HFF-Myc (cell line): ENCODE measurements at regions not wholly inside any gene's neighbourhood (a gene's known extent, or its start where the extent isn't known, plus 50 kb on each side); places are given as distances from the start of the nearest gene placed in this dataset.

Source experiments
- DNase-seq: peaks from one replicate; pipeline ENCODE4 v3.0.0-alpha.2; 2011; ENCODE audit warnings: low read depth; ENCODE audit errors: extremely low read depth
- H3K4me3 ChIP-seq: replicated peaks from 2 replicates; pipeline ENCODE4 v1.5.1; 2011; ENCODE audit warnings: low read depth, mild to moderate bottlenecking, control low read depth, low read length
- TF ChIP-seq, protein P1 (sequence below): IDR thresholded peaks from 2 replicates; pipeline ENCODE4 v1.5.1; 2012; ENCODE audit warnings: mild to moderate bottlenecking, low read depth, low read length, control low read depth; ENCODE audit errors: missing control alignments

DNA sequence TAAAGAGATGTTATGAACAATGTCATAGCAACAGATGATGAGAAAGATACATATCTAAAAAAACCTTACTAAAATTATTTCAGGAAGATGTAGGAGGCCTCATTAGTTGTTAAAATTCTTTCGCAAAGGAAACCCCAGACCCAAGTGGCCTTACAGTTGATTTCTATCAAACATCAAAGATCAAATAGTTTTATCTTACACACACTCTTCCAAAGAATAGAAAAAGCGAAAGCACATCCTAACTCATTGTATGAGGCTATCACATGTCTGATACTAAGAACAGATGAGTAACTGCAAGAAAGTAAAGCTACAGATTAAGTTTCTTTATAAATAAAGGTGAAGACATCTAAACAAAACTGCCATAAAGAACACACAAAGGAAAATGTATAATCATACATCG, 82.9 kb upstream of the GDF10 start:
- no peak for DNase-seq
- TF ChIP-seq, protein P1, sequence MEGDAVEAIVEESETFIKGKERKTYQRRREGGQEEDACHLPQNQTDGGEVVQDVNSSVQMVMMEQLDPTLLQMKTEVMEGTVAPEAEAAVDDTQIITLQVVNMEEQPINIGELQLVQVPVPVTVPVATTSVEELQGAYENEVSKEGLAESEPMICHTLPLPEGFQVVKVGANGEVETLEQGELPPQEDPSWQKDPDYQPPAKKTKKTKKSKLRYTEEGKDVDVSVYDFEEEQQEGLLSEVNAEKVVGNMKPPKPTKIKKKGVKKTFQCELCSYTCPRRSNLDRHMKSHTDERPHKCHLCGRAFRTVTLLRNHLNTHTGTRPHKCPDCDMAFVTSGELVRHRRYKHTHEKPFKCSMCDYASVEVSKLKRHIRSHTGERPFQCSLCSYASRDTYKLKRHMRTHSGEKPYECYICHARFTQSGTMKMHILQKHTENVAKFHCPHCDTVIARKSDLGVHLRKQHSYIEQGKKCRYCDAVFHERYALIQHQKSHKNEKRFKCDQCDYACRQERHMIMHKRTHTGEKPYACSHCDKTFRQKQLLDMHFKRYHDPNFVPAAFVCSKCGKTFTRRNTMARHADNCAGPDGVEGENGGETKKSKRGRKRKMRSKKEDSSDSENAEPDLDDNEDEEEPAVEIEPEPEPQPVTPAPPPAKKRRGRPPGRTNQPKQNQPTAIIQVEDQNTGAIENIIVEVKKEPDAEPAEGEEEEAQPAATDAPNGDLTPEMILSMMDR = no peak
- no peak overlapping the region for H3K4me3 ChIP-seq

DNA sequence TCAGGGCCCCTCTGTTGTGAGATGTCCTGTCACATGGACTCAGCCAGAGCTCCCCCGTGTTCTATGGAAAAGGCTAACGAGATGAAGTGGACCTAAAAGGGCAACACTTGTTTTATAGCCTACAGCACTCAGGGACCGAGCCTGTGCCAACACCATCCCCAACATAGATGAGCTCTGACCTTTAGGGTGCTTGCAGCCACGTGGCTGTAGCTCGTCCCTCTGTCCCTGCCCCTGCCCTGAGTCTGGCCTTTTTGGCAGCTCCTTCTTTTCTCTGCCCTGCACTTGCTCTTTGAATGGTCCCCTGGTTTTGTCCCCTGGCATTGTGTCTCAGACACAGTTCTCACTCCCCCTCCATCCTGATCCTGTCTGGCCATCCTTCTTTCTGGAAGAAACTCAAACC, 81.2 kb upstream of the GDF10 start:
- DNase-seq = no peak
- TF ChIP-seq, protein P1 = no peak
- no peak overlapping the region for H3K4me3 ChIP-seq

DNA sequence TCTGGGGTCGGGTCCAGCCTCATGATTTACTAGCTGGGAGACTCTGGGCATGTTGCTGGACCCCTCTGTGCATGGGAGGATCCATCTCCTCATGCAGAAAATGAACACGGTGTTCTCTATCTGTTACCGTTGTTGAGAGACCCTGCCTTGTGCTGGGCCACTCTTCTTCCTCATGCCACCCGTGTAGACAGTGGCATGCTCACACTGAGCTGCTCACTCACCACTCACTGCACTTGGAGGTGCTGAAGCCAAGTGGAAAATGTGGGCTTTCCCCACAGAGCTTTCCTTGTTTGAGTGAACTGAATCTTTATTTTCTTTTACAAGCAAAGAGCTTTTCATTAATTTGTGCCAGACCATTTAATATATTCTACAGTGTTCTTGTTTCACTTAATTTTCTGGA, 77.5 kb upstream of the GDF10 start:
- H3K4me3 ChIP-seq = no peak overlapping the region
- no peak for DNase-seq
- TF ChIP-seq, protein P1 = no peak

DNA sequence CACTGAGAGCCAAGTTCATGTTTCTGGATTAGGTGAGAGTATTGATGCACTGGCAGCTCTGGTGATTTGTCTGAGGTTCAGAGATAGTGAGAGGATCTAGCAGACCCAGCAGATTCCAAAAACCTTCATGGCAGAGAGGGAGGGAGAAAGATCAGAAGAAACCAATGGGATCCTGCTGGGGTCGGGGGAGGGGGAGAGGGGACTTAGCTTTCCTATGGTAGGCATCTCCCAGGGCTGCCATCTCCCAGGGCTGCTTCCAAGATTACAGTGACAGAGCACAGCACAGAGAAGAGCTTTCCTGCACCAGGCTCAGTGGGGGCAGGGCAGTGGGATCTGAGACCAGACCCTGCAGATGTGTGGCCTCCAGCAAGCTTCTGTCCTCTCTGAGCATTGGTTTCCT, 76.8 kb upstream of the GDF10 start:
- no peak overlapping the region for H3K4me3 ChIP-seq
- no peak for DNase-seq

DNA sequence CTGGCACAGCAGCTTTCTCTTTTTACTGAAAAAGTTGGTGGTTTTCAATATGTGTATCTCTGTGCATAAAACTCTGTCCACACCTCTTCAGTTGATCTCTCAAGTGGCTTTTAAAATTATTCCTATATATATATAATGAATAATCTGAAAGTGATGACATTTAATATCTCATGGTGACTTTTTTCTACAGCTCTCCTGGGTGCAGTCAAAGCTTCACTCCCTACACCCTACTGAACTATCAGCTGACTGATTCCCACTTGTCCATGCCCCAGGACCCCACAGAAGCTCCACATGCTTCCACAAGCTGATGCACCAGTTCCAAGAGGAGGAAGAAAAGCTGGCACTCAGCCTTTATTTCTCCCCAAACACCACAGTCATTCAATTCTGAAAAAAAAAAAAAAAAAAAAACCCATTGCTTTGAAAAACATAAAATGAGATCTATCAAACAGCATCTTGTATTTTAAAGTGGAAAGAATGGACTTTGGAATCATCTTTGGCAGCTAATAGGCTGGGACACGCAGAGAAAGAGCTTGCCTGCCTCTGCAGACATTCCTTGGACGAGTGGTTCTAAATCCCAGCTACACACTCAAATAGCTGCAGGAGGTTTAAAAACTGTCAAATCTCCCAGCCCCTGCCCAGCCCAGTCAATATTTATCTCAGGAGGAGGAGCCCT, 75.3 kb upstream of the GDF10 start:
- no peak overlapping the region for H3K4me3 ChIP-seq
- TF ChIP-seq, protein P1 = no peak
- DNase-seq = no peak

More for the DNA sequence above, 76.8 kb upstream of the GDF10 start:
- TF ChIP-seq, protein P1 = no peak

DNA sequence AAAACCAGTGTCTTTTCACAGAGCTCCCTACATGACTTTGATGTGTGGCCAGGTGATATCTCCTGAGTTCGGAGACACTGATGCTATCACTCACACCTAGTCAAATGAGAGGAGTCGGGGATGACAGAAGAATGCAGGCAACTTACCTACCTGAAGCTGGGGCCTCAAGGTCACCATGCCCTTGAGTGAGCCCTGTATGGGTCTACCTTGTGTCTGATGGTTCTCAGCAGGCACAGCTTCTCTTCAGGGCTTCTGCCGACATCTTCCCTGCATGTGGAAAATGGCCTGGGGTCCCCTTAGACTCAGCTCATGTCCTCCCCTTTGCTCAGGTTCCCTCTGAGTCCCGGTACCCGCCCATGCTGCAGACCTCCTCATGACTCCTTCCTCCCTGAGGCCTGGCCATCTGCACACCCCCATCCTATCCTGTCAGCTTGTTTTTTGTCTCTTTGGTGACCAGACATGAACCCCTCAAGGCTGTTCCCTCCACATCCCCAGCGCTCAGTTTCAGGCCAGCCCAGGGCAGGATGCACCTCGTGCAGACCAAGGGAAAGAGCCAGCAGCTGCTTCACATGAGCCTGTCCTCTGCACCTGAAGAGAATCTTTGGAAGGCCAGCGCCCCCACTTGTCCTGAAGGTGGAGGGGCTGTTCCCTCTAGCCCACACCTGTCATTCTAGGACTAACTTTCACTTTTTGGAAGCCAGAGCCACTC, 74.6 kb upstream of the GDF10 start:
- TF ChIP-seq, protein P1 = no peak
- no peak overlapping the region for H3K4me3 ChIP-seq
- DNase-seq = no peak
